Erythroblast (primary cell): ENCODE measurements at regions not wholly inside any gene's neighbourhood (a gene's known extent, or its start where the extent isn't known, plus 50 kb on each side); places are given as distances from the start of the nearest gene placed in this dataset.

Source experiments
- GATA1 ChIP-seq: IDR thresholded peaks from 2 replicates; pipeline ENCODE4 v1.6.1; 2011; ENCODE audit warnings: low read depth, mild to moderate bottlenecking, control low read depth, low read length, moderate library complexity
- POLR2A ChIP-seq: IDR thresholded peaks from 2 replicates; pipeline ENCODE4 v1.6.1; 2011; ENCODE audit warnings: mild to moderate bottlenecking, low read length

DNA sequence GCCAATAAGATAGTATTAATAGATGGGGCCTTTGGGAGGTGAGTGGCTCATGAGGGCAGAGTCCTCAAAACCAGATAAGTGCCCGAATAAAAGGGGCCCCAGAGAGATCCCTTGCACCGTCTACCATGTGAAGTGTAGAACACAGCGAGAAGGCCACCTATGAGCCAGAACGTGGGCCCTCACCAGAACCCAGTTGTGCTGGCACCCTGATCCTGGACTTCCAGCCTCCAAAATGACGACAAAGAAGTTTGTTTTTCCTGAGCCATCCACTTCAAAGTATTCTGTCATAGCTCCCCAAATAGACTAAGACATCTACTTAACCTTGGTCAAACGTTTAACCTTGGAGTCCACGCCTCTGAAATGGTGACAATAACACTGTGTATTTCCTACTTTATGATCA, 158.1 kb downstream of the EFNB2 start:
- TF ChIP-seq POLR2A (no peak), GATA1 (no peak)
